DOHH2 (cell line): ENCODE measurements at regions not wholly inside any gene's neighbourhood (a gene's known extent, or its start where the extent isn't known, plus 50 kb on each side); places are given as distances from the start of the nearest gene placed in this dataset.

Experiments
- EZH2phosphoT487 ChIP-seq: fragments of 200-600 bp; sonication (generic); IDR thresholded peaks from 2 replicates; pipeline ENCODE4 v1.6.1; 2017; ENCODE audit warnings: borderline replicate concordance, mild to moderate bottlenecking, antibody characterized with exemption, low read length, moderate library complexity, mixed read lengths
- TF ChIP-seq, protein P1 (sequence below): fragments of 200-600 bp; sonication (generic); IDR thresholded peaks from one replicate; pipeline ENCODE4 v1.5.1; 2014; ENCODE audit warnings: antibody characterized with exemption, mild to moderate bottlenecking, low read depth, low read length; ENCODE audit not compliant: poor library complexity, severe bottlenecking

DNA sequence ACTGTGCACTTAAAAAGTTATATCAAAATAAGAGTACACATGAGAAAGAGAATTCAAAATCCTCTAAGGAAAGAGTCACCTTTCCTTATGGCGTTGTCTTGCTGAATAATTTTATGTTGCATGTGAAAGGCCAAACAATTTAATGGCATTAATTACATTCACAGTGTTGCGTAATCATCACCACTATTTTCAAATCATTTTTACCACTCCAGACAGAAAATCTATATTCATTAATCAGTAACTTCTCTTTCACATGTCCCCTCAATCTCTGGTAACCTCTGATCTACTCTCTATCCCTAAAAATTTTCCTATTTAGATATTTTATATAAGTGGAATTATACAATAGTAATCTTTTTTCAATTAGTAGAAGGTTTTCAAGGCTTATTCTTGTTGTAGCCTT, 283.0 kb downstream of the CXXC4 start:
- TF ChIP-seq, protein P1, sequence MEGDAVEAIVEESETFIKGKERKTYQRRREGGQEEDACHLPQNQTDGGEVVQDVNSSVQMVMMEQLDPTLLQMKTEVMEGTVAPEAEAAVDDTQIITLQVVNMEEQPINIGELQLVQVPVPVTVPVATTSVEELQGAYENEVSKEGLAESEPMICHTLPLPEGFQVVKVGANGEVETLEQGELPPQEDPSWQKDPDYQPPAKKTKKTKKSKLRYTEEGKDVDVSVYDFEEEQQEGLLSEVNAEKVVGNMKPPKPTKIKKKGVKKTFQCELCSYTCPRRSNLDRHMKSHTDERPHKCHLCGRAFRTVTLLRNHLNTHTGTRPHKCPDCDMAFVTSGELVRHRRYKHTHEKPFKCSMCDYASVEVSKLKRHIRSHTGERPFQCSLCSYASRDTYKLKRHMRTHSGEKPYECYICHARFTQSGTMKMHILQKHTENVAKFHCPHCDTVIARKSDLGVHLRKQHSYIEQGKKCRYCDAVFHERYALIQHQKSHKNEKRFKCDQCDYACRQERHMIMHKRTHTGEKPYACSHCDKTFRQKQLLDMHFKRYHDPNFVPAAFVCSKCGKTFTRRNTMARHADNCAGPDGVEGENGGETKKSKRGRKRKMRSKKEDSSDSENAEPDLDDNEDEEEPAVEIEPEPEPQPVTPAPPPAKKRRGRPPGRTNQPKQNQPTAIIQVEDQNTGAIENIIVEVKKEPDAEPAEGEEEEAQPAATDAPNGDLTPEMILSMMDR: no peak
- TF ChIP-seq EZH2phosphoT487: no peak
